B cell (primary cell): ENCODE measurements at regions not wholly inside any gene's neighbourhood (a gene's known extent, or its start where the extent isn't known, plus 50 kb on each side); places are given as distances from the start of the nearest gene placed in this dataset.
"Not testable (repeated sequence)": the region's sequence is repeated elsewhere in the genome, so short reads cannot be mapped to it uniquely, and the experiment has no call there.

Source experiments
- ATAC-seq: fragments of 200-7000 bp; cut with Tn5 transposase; one replicate; pipeline ENCODE4 v1.10.0; 2021; ENCODE audit warnings: low read depth, mild to moderate bottlenecking, moderate number of reproducible peaks, moderate library complexity
- CTCF ChIA-PET: fragments of 350-600 bp; sonication (Branson Sonifier 250); formaldehyde crosslinking; loops from one replicate; lab custom pipeline; 2021; ENCODE audit warnings: antibody characterized with exemption, inconsistent platforms; lab: Charles Lee
- POLR2A ChIA-PET: fragments of 350-600 bp; sonication (Branson Sonifier 250); formaldehyde crosslinking; loops from one replicate; lab custom pipeline; 2021; ENCODE audit warnings: antibody characterized with exemption; lab: Charles Lee
- DNase-seq: peaks from one replicate; pipeline ENCODE4 v3.0.0; 2013
- H2AFZ ChIP-seq: 2 replicates; pipeline ENCODE4 v1.6.1; 2012; ENCODE audit warnings: mild to moderate bottlenecking, low read depth, low read length; ENCODE audit not compliant: insufficient read depth, poor library complexity, severe bottlenecking
- H3K27ac ChIP-seq, 2 donors: 1 replicate in 1 of 2; 2 replicates in 1 of 2; pipeline ENCODE4 v1.5.1; 2012 to 2013; ENCODE audit warnings: low read length in 2 of 2, mild to moderate bottlenecking in 2 of 2, moderate library complexity in 1 of 2
- H3K27me3 ChIP-seq, 4 experiments: fragments of 200-600 bp in 1 of 4; sonication (generic) in 1 of 4; replicated peaks in 1 of 4; 1 replicate in 2 of 4; 2 replicates in 2 of 4; pipeline versions ENCODE4 v1.6.1 to v1.7.0; 2013 to 2016; ENCODE audit warnings: low read length in 3 of 4, mild to moderate bottlenecking in 2 of 4, mixed read lengths in 1 of 4, moderate library complexity in 1 of 4; ENCODE audit not compliant: insufficient read depth in 4 of 4, control insufficient read depth in 3 of 4; ENCODE audit errors: control extremely low read depth in 1 of 4
- H3K36me3 ChIP-seq, 2 experiments: replicated peaks in 1 of 2; 1 replicate in 1 of 2; 2 replicates in 1 of 2; pipeline versions ENCODE4 v1.6.1 to v1.7.1; 2013; ENCODE audit warnings: low read length in 1 of 2; ENCODE audit not compliant: insufficient read depth in 2 of 2, control insufficient read depth in 1 of 2; ENCODE audit errors: control extremely low read depth in 1 of 2, extremely low read depth in 1 of 2
- H3K4me1 ChIP-seq, 2 donors: fragments of 200-600 bp in 1 of 2; sonication (generic) in 1 of 2; 1 replicate in 1 of 2; 2 replicates in 1 of 2; pipeline versions ENCODE4 v1.5.1 to v1.6.1; 2013 to 2017; ENCODE audit warnings: low read length in 2 of 2; ENCODE audit not compliant: control insufficient read depth in 2 of 2, insufficient read depth in 2 of 2
- H3K4me2 ChIP-seq: replicated peaks from 2 replicates; pipeline ENCODE3; 2012; ENCODE audit warnings: mild to moderate bottlenecking, low read depth, low read length; ENCODE audit not compliant: poor library complexity, severe bottlenecking
- H3K4me3 ChIP-seq, 5 experiments: fragments of 200-600 bp in 1 of 5; sonication (generic) in 1 of 5; 1 replicate in 3 of 5; 2 replicates in 2 of 5; pipeline versions ENCODE4 v1.5.1 to v1.7.0; 2011 to 2016; ENCODE audit warnings: low read length in 4 of 5, mild to moderate bottlenecking in 4 of 5, low read depth in 2 of 5, control low read depth in 1 of 5, moderate library complexity in 1 of 5; ENCODE audit not compliant: insufficient read depth in 1 of 5; ENCODE audit errors: control extremely low read depth in 1 of 5, extremely low read depth in 1 of 5
- H3K79me2 ChIP-seq: fragments of 200-600 bp; sonication (generic); one replicate; pipeline ENCODE4 v1.6.0; 2016; ENCODE audit warnings: low read length; ENCODE audit not compliant: control insufficient read depth, insufficient read depth
- H3K9ac ChIP-seq: fragments of 200-600 bp; sonication (generic); 2 replicates; pipeline ENCODE4 v1.6.1; 2017; ENCODE audit warnings: mild to moderate bottlenecking, low read length, moderate library complexity
- H3K9me3 ChIP-seq, 3 donors: one replicate each; pipeline versions ENCODE4 v1.6.1 to v1.7.1; 2013; ENCODE audit warnings: low read length in 2 of 3; ENCODE audit not compliant: control insufficient read depth in 2 of 3, insufficient read depth in 1 of 3; ENCODE audit errors: control extremely low read depth in 1 of 3
- H4K20me1 ChIP-seq: 2 replicates; pipeline ENCODE4 v1.6.0; 2012; ENCODE audit warnings: mild to moderate bottlenecking, low read length; ENCODE audit not compliant: insufficient read depth, control insufficient read depth, poor library complexity, severe bottlenecking
- H3K27ac Mint-ChIP-seq: one replicate; pipeline ENCODE4 v1.8.0; 2021; ENCODE audit warnings: mixed read lengths
- H3K27me3 Mint-ChIP-seq: one replicate; pipeline ENCODE4 v1.8.0; 2021; ENCODE audit warnings: mixed read lengths
- H3K4me1 Mint-ChIP-seq: one replicate; pipeline ENCODE4 v1.8.0; 2021; ENCODE audit warnings: mixed read lengths
- H3K4me3 Mint-ChIP-seq: one replicate; pipeline ENCODE4 v1.8.0; 2021; ENCODE audit warnings: mixed read lengths
- H3K9me3 Mint-ChIP-seq: one replicate; pipeline ENCODE4 v1.8.0; 2022; ENCODE audit warnings: mixed read lengths; ENCODE audit not compliant: insufficient read depth
- EZH2 ChIP-seq: IDR thresholded peaks from 2 replicates; pipeline ENCODE4 v1.6.1; 2012; ENCODE audit warnings: borderline replicate concordance, low read depth, mild to moderate bottlenecking, moderate library complexity, low read length; ENCODE audit not compliant: insufficient read depth, poor library complexity, severe bottlenecking
- WGBS: methylation state at CpG from one replicate; pipeline ENCODE4 v1.1.5; 2013; ENCODE audit warnings: missing lambda C conversion rate; ENCODE audit not compliant: insufficient coverage; 5-methylcytosine and 5-hydroxymethylcytosine counted together
- intact Hi-C: fragments of 100-400 bp; cut with micrococcal nuclease; formaldehyde crosslinking; loops from one replicate; pipeline ENCODE4 v1.10.0; 2022
- TF ChIP-seq, protein P1 (sequence below): fragments of 200-600 bp; IDR thresholded peaks from one replicate; pipeline ENCODE4 v1.8.0; 2022; ENCODE audit warnings: antibody characterized with exemption, mild to moderate bottlenecking

DNA sequence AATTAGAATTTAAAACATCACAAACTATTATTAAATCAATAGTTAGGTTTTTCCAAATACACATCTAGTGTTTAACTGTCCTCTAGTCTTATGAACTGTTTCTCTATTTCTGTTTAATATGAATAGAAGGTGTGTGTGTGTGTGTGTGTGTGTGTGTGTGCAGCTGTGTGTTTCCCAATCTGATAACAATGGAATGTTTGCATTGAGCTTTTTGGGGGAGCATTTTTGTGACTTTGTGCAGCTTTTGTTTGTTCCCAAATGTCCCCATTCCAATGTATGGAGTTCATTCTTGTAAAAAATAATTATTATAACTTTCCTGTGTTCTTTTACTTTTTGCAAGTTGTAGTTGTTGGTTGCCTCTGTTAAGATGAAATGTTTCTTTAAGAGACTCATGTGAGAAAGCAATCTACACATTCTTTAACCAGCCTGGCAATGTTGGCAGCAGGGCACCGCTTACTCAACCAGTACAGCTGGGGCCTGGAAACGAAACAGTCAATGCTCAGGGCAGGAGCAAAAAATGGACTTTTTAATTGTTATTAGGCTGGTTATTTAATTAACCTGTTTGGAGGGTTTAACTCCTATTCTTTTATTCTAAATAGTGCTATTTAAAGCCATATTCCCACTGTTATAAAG is 354.3 kb downstream of the SRGAP2C start:
- Histone ChIP-seq H3K4me2 (no peak overlapping the region), H3K27me3 (no peaks in the 10 kb centered on the region), H3K79me2 (no peaks in the 10 kb centered on the region), H3K36me3 (no peaks in the 10 kb centered on the region), H3K9me3 (no peaks in the 10 kb centered on the region), H3K4me1 (no peaks in the 10 kb centered on the region), H3K4me3 (no peak overlapping the region), H3K27ac (no peak overlapping the region), H2AFZ (no peak overlapping the region), H3K9ac (no peak overlapping the region), H4K20me1 (no peaks in the 10 kb centered on the region)
- Mint-ChIP-seq H3K27ac (no peak overlapping the region), H3K9me3 (no peaks in the 10 kb centered on the region), H3K4me1 (no peaks in the 10 kb centered on the region), H3K4me3 (no peak overlapping the region), H3K27me3 (no peaks in the 10 kb centered on the region)
- ChIA-PET POLR2A (no interaction called here), CTCF (no interaction called here)
- TF ChIP-seq EZH2 = no peak
- TF ChIP-seq, protein P1, sequence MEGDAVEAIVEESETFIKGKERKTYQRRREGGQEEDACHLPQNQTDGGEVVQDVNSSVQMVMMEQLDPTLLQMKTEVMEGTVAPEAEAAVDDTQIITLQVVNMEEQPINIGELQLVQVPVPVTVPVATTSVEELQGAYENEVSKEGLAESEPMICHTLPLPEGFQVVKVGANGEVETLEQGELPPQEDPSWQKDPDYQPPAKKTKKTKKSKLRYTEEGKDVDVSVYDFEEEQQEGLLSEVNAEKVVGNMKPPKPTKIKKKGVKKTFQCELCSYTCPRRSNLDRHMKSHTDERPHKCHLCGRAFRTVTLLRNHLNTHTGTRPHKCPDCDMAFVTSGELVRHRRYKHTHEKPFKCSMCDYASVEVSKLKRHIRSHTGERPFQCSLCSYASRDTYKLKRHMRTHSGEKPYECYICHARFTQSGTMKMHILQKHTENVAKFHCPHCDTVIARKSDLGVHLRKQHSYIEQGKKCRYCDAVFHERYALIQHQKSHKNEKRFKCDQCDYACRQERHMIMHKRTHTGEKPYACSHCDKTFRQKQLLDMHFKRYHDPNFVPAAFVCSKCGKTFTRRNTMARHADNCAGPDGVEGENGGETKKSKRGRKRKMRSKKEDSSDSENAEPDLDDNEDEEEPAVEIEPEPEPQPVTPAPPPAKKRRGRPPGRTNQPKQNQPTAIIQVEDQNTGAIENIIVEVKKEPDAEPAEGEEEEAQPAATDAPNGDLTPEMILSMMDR = no peak
- ATAC-seq (no peak), DNase-seq (no peak)
- WGBS = no CpG with 5 or more reads among the region's 2 CpGs
- intact Hi-C loops = no loop called here

DNA sequence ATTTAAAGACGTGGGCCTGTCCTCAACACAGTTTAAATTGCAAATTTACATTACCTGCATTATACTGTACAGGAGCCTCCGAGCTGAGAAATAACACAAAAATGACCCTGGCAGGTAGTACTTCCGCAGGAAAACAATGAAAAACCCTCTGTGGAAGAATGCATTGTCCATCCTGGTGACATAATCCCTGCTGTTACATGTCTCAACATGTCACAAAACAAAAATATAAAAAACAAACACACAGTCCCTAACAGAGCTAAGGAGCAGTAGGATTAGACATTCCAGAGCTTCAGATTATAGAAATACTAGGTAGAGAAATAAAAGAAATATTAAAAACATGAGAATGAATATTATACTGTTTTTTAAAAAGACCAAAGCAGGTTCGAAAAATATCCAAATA is 359.2 kb downstream of the SRGAP2C start:
- H4K20me1 ChIP-seq, H2AFZ ChIP-seq, DNase-seq, H3K9me3 ChIP-seq, H3K4me3 Mint-ChIP-seq, H3K36me3 ChIP-seq, ATAC-seq, intact Hi-C loops, H3K27ac Mint-ChIP-seq, H3K4me2 ChIP-seq, POLR2A ChIA-PET, CTCF ChIA-PET, H3K79me2 ChIP-seq, H3K9me3 Mint-ChIP-seq, H3K27me3 ChIP-seq, H3K27me3 Mint-ChIP-seq, H3K4me1 ChIP-seq, H3K9ac ChIP-seq, H3K27ac ChIP-seq, H3K4me3 ChIP-seq, H3K4me1 Mint-ChIP-seq: not testable (repeated sequence)
- no CpG with 5 or more reads among the region's 4 CpGs for WGBS
